Activated CD4-positive, alpha-beta T cell treated with anti-CD3 and anti-CD28 coated beads, Interleukin-2, amount 10 ng/mL, durations not matched to agents 7 days and 5 days (primary cell): ENCODE measurements at regions not wholly inside any gene's neighbourhood (a gene's known extent, or its start where the extent isn't known, plus 50 kb on each side); places are given as distances from the start of the nearest gene placed in this dataset.

Experiments used
- CTCF ChIA-PET: fragments of 350-600 bp; sonication (Branson Sonifier 250); formaldehyde crosslinking; loops from one replicate; lab custom pipeline; 2021; ENCODE audit warnings: antibody characterized with exemption; lab: Charles Lee
- POLR2A ChIA-PET: fragments of 350-600 bp; sonication (Branson Sonifier 250); formaldehyde crosslinking; loops from one replicate; lab custom pipeline; 2021; ENCODE audit warnings: antibody characterized with exemption; lab: Charles Lee
- DNase-seq: peaks from one replicate; pipeline ENCODE4 v3.0.0-alpha.2; 2020
- H3K27ac Mint-ChIP-seq: one replicate; pipeline ENCODE4 v1.8.0; 2021; ENCODE audit warnings: mild to moderate bottlenecking, moderate library complexity, mixed read lengths
- H3K27me3 Mint-ChIP-seq: one replicate; pipeline ENCODE4 v1.8.0; 2021; ENCODE audit warnings: mixed read lengths
- H3K36me3 Mint-ChIP-seq: one replicate; pipeline ENCODE4 v1.8.0; 2021; ENCODE audit warnings: low read depth, mixed read lengths
- H3K4me1 Mint-ChIP-seq: one replicate; pipeline ENCODE4 v1.8.0; 2021; ENCODE audit warnings: mixed read lengths
- H3K4me3 Mint-ChIP-seq: one replicate; pipeline ENCODE4 v1.8.0; 2021; ENCODE audit warnings: mild to moderate bottlenecking, moderate library complexity, mixed read lengths
- H3K9me3 Mint-ChIP-seq: one replicate; pipeline ENCODE4 v1.8.0; 2021; ENCODE audit warnings: mixed read lengths

- H3K36me3 Mint-ChIP-seq = no peaks in the 10 kb centered on the region
- no peak overlapping the region for H3K27ac Mint-ChIP-seq
- peaks cover 2% of the 10 kb centered on the region for H3K9me3 Mint-ChIP-seq
- POLR2A ChIA-PET = no interaction called here
- no peaks in the 10 kb centered on the region for H3K27me3 Mint-ChIP-seq
- no peaks in the 10 kb centered on the region for H3K4me1 Mint-ChIP-seq
- CTCF ChIA-PET = no interaction called here
- no peak for DNase-seq
- H3K4me3 Mint-ChIP-seq = no peak overlapping the region
These were observed 760.7 kb upstream of the SLITRK6 start for GRCh38 chr13:86559901-86560300.

GRCh38 chr13:86562866-86563265, 763.6 kb upstream of the SLITRK6 start:
- Mint-ChIP-seq H3K27ac (no peak overlapping the region), H3K4me3 (no peak overlapping the region), H3K4me1 (no peaks in the 10 kb centered on the region), H3K27me3 (no peaks in the 10 kb centered on the region), H3K9me3 (peaks cover 2% of the 10 kb centered on the region), H3K36me3 (no peaks in the 10 kb centered on the region)
- POLR2A ChIA-PET = no interaction called here
- no peak for DNase-seq
- CTCF ChIA-PET = no interaction called here

GRCh38 chr13:86563308-86563707, 764.1 kb upstream of the SLITRK6 start:
- H3K4me1 Mint-ChIP-seq = no peaks in the 10 kb centered on the region
- no peak overlapping the region for H3K4me3 Mint-ChIP-seq
- ChIA-PET POLR2A (no interaction called here), CTCF (no interaction called here)
- no peaks in the 10 kb centered on the region for H3K36me3 Mint-ChIP-seq
- DNase-seq = no peak
- peaks cover 2% of the 10 kb centered on the region for H3K9me3 Mint-ChIP-seq
- no peak overlapping the region for H3K27ac Mint-ChIP-seq
- no peaks in the 10 kb centered on the region for H3K27me3 Mint-ChIP-seq

- no peak overlapping the region for H3K27ac Mint-ChIP-seq
- H3K4me1 Mint-ChIP-seq = no peaks in the 10 kb centered on the region
- no peaks in the 10 kb centered on the region for H3K27me3 Mint-ChIP-seq
- POLR2A ChIA-PET = no interaction called here
- no peak for DNase-seq
- no peaks in the 10 kb centered on the region for H3K36me3 Mint-ChIP-seq
- no peak overlapping the region for H3K4me3 Mint-ChIP-seq
- H3K9me3 Mint-ChIP-seq = peaks cover 2% of the 10 kb centered on the region
- CTCF ChIA-PET = no interaction called here
These were observed 767.9 kb upstream of the SLITRK6 start for GRCh38 chr13:86567119-86567518.

- CTCF ChIA-PET = no interaction called here
- Mint-ChIP-seq H3K4me1 (no peaks in the 10 kb centered on the region), H3K9me3 (no peaks in the 10 kb centered on the region), H3K36me3 (no peaks in the 10 kb centered on the region), H3K4me3 (no peak overlapping the region), H3K27me3 (no peaks in the 10 kb centered on the region), H3K27ac (no peak overlapping the region)
- POLR2A ChIA-PET = no interaction called here
- no peak for DNase-seq
These were observed 769.9 kb upstream of the SLITRK6 start for GRCh38 chr13:86569119-86569518.

- H3K27me3 Mint-ChIP-seq = no peaks in the 10 kb centered on the region
- H3K27ac Mint-ChIP-seq = no peak overlapping the region
- H3K4me1 Mint-ChIP-seq = no peaks in the 10 kb centered on the region
- ChIA-PET CTCF (no interaction called here), POLR2A (no interaction called here)
- H3K4me3 Mint-ChIP-seq = no peak overlapping the region
- DNase-seq = no peak
- H3K9me3 Mint-ChIP-seq = no peaks in the 10 kb centered on the region
- H3K36me3 Mint-ChIP-seq = no peaks in the 10 kb centered on the region
These were observed 770.8 kb upstream of the SLITRK6 start for GRCh38 chr13:86569974-86570373.

GRCh38 chr13:86572115-86572514, 772.9 kb upstream of the SLITRK6 start:
- Mint-ChIP-seq H3K36me3 (no peaks in the 10 kb centered on the region), H3K27ac (no peak overlapping the region), H3K4me1 (no peaks in the 10 kb centered on the region), H3K9me3 (no peaks in the 10 kb centered on the region), H3K4me3 (no peak overlapping the region), H3K27me3 (no peaks in the 10 kb centered on the region)
- DNase-seq = no peak
- CTCF ChIA-PET = no interaction called here
- POLR2A ChIA-PET = no interaction called here

- Mint-ChIP-seq H3K4me3 (no peak overlapping the region), H3K27ac (no peak overlapping the region), H3K27me3 (no peaks in the 10 kb centered on the region), H3K36me3 (no peaks in the 10 kb centered on the region), H3K4me1 (no peaks in the 10 kb centered on the region), H3K9me3 (peaks cover 3% of the 10 kb centered on the region)
- ChIA-PET POLR2A (no interaction called here), CTCF (no interaction called here)
- no peak for DNase-seq
These were observed 780.4 kb upstream of the SLITRK6 start for GRCh38 chr13:86579662-86580061.

GRCh38 chr13:86581706-86582105, 782.5 kb upstream of the SLITRK6 start:
- Mint-ChIP-seq H3K4me3 (no peak overlapping the region), H3K9me3 (peaks cover 9% of the 10 kb centered on the region), H3K36me3 (no peaks in the 10 kb centered on the region), H3K4me1 (no peaks in the 10 kb centered on the region), H3K27me3 (no peaks in the 10 kb centered on the region), H3K27ac (no peak overlapping the region)
- CTCF ChIA-PET = no interaction called here
- no peak for DNase-seq
- POLR2A ChIA-PET = no interaction called here

- CTCF ChIA-PET = no interaction called here
- Mint-ChIP-seq H3K27me3 (no peaks in the 10 kb centered on the region), H3K4me3 (no peak overlapping the region), H3K36me3 (no peaks in the 10 kb centered on the region), H3K27ac (no peak overlapping the region), H3K9me3 (peaks cover 9% of the 10 kb centered on the region), H3K4me1 (no peaks in the 10 kb centered on the region)
- POLR2A ChIA-PET = no interaction called here
- DNase-seq = no peak
These were observed 785.1 kb upstream of the SLITRK6 start for GRCh38 chr13:86584301-86584700.

- POLR2A ChIA-PET = no interaction called here
- Mint-ChIP-seq H3K9me3 (peaks cover 9% of the 10 kb centered on the region), H3K27ac (no peak overlapping the region), H3K4me3 (no peak overlapping the region), H3K36me3 (no peaks in the 10 kb centered on the region), H3K27me3 (no peaks in the 10 kb centered on the region), H3K4me1 (no peaks in the 10 kb centered on the region)
- no peak for DNase-seq
- CTCF ChIA-PET = no interaction called here
These were observed 786.6 kb upstream of the SLITRK6 start for GRCh38 chr13:86585835-86586234.

- POLR2A ChIA-PET = no interaction called here
- no peak for DNase-seq
- H3K4me3 Mint-ChIP-seq = no peak overlapping the region
- no peaks in the 10 kb centered on the region for H3K27me3 Mint-ChIP-seq
- peaks cover 5% of the 10 kb centered on the region for H3K9me3 Mint-ChIP-seq
- H3K27ac Mint-ChIP-seq = no peak overlapping the region
- H3K4me1 Mint-ChIP-seq = no peaks in the 10 kb centered on the region
- CTCF ChIA-PET = no interaction called here
- H3K36me3 Mint-ChIP-seq = no peaks in the 10 kb centered on the region
These were observed 792.6 kb upstream of the SLITRK6 start for GRCh38 chr13:86591862-86592261.

- no peak for DNase-seq
- Mint-ChIP-seq H3K9me3 (peaks cover 6% of the 10 kb centered on the region), H3K4me3 (no peak overlapping the region), H3K4me1 (no peaks in the 10 kb centered on the region), H3K27ac (no peak overlapping the region), H3K36me3 (no peaks in the 10 kb centered on the region), H3K27me3 (no peaks in the 10 kb centered on the region)
- ChIA-PET CTCF (interaction anchor here (0.6 kb wide), 1 partner anchor 19 kb away, joined by 3 read pairs; no protein-coding TSS in a partner anchor), POLR2A (no interaction called here)
These were observed 802.1 kb upstream of the SLITRK6 start for GRCh38 chr13:86601351-86601750.

- H3K4me1 Mint-ChIP-seq = no peaks in the 10 kb centered on the region
- no peaks in the 10 kb centered on the region for H3K36me3 Mint-ChIP-seq
- no peak for DNase-seq
- ChIA-PET POLR2A (no interaction called here), CTCF (no interaction called here)
- no peak overlapping the region for H3K27ac Mint-ChIP-seq
- peaks cover 4% of the 10 kb centered on the region for H3K9me3 Mint-ChIP-seq
- no peak overlapping the region for H3K4me3 Mint-ChIP-seq
- H3K27me3 Mint-ChIP-seq = no peaks in the 10 kb centered on the region
These were observed 807.0 kb upstream of the SLITRK6 start for GRCh38 chr13:86606264-86606663.
